H1 (cell line): ENCODE measurements at regions not wholly inside any gene's neighbourhood (a gene's known extent, or its start where the extent isn't known, plus 50 kb on each side); places are given as distances from the start of the nearest gene placed in this dataset.

Source experiments
- CTCF ChIA-PET: fragments of 300-600 bp; sonication (Branson Sonifier 250); formaldehyde crosslinking; loops from one replicate; lab custom pipeline; 2021; ENCODE audit not compliant: partially characterized antibody; lab: Charles Lee
- POLR2A ChIA-PET: fragments of 300-600 bp; sonication (Branson Sonifier 250); formaldehyde crosslinking; loops from one replicate; lab custom pipeline; 2021; ENCODE audit warnings: inconsistent platforms; ENCODE audit not compliant: partially characterized antibody; lab: Charles Lee
- DNase-seq, 2 experiments: peaks; one replicate each; pipeline versions ENCODE4 v3.0.0 to v3.0.0-alpha.2; 2010 to 2022; ENCODE audit warnings: low spot score in 2 of 2, low read depth in 1 of 2, mixed read lengths in 1 of 2
- FAIRE-seq: peaks from 2 replicates; lab custom pipeline; 2011; peaks lifted over from hg19 to GRCh38; lab: Jason Lieb, UNC
- H2AFZ ChIP-seq: 2 replicates; pipeline ENCODE4 v1.8.1; 2012; ENCODE audit warnings: low read length, inconsistent platforms
- H2AK5ac ChIP-seq: 2 replicates; pipeline ENCODE4 v1.6.1; 2013; ENCODE audit warnings: low read depth, low read length
- H2BK120ac ChIP-seq: replicated peaks from 2 replicates; pipeline ENCODE3; 2013; ENCODE audit warnings: low read depth, low read length, inconsistent platforms
- H2BK12ac ChIP-seq: 2 replicates; pipeline ENCODE4 v1.6.1; 2013; ENCODE audit warnings: low read depth, low read length
- H2BK15ac ChIP-seq: 2 replicates; pipeline ENCODE4 v1.6.1; 2013; ENCODE audit warnings: low read length
- H2BK20ac ChIP-seq: 2 replicates; pipeline ENCODE4 v1.6.1; 2013; ENCODE audit warnings: low read length
- H2BK5ac ChIP-seq: 2 replicates; pipeline ENCODE4 v1.6.1; 2013; ENCODE audit warnings: low read depth, low read length
- H3K14ac ChIP-seq: 2 replicates; pipeline ENCODE4 v1.6.1; 2013; ENCODE audit warnings: inconsistent platforms; ENCODE audit not compliant: insufficient read length
- H3K18ac ChIP-seq: 2 replicates; pipeline ENCODE4 v1.6.1; 2013; ENCODE audit warnings: low read length; ENCODE audit errors: extremely low read depth
- H3K23ac ChIP-seq: 2 replicates; pipeline ENCODE4 v1.6.1; 2013; ENCODE audit warnings: inconsistent platforms; ENCODE audit not compliant: insufficient read length
- H3K23me2 ChIP-seq: 2 replicates; pipeline ENCODE4 v1.6.1; 2013; ENCODE audit warnings: low read depth, low read length
- H3K27ac ChIP-seq: 2 replicates; pipeline ENCODE4 v1.6.1; 2011; ENCODE audit warnings: low read depth, low read length, inconsistent platforms
- H3K27me3 ChIP-seq, 4 experiments: replicated peaks in 1 of 4; 1 replicate in 1 of 4; 2 replicates in 3 of 4; pipeline versions ENCODE4 v1.6.1 to v1.8.1; 2011 to 2013; ENCODE audit warnings: low read length in 3 of 4, mild to moderate bottlenecking in 3 of 4, inconsistent platforms in 2 of 4, mixed read lengths in 2 of 4, moderate library complexity in 1 of 4; ENCODE audit not compliant: control insufficient read depth in 3 of 4, insufficient read depth in 3 of 4; ENCODE audit errors: extremely low read depth in 1 of 4
- H3K36me3 ChIP-seq, 4 experiments: 2 replicates each; pipeline versions ENCODE4 v1.6.1 to v1.8.1; 2011 to 2013; ENCODE audit warnings: mild to moderate bottlenecking in 4 of 4, low read length in 3 of 4, moderate library complexity in 2 of 4, control low read depth in 1 of 4, inconsistent platforms in 1 of 4; ENCODE audit not compliant: insufficient read depth in 4 of 4, control insufficient read depth in 2 of 4
- H3K4ac ChIP-seq: replicated peaks from 2 replicates; pipeline ENCODE3; 2013; ENCODE audit warnings: low read length, low read depth, mixed read lengths, inconsistent platforms; ENCODE audit not compliant: insufficient read length
- H3K4me1 ChIP-seq, 4 experiments: replicated peaks in 1 of 4; 1 replicate in 1 of 4; 2 replicates in 3 of 4; pipeline versions ENCODE4 v1.6.1 to v1.8.1; 2011 to 2013; ENCODE audit warnings: low read length in 3 of 4, inconsistent platforms in 2 of 4, mixed read lengths in 1 of 4; ENCODE audit not compliant: insufficient read depth in 4 of 4, control insufficient read depth in 3 of 4
- H3K4me2 ChIP-seq, 2 experiments: 2 replicates each; pipeline versions ENCODE4 v1.6.1 to v1.8.1; 2011 to 2013; ENCODE audit warnings: low read depth in 2 of 2, low read length in 2 of 2, control low read depth in 1 of 2, inconsistent platforms in 1 of 2, mild to moderate bottlenecking in 1 of 2; ENCODE audit not compliant: insufficient read depth in 1 of 2
- H3K4me3 ChIP-seq, 4 experiments: fragments of 200-600, 300-600 bp in 1 of 4; sonication (generic), shearing (Covaris generic), sonication (Bioruptor Twin) in 1 of 4; 2 replicates each; pipeline versions ENCODE4 v1.5.1 to v1.8.1; 2011 to 2016; ENCODE audit warnings: low read length in 4 of 4, low read depth in 3 of 4, control low read depth in 2 of 4, inconsistent platforms in 2 of 4, mild to moderate bottlenecking in 2 of 4, mixed read lengths in 1 of 4, moderate library complexity in 1 of 4; ENCODE audit not compliant: insufficient read depth in 2 of 4; ENCODE audit errors: extremely low read depth in 1 of 4
- H3K56ac ChIP-seq: replicated peaks from 2 replicates; pipeline ENCODE3; 2013; ENCODE audit warnings: low read depth, mild to moderate bottlenecking, mixed read lengths, low read length, inconsistent platforms; ENCODE audit not compliant: insufficient read length
- H3K79me1 ChIP-seq: 2 replicates; pipeline ENCODE4 v1.6.1; 2013; ENCODE audit warnings: low read depth, low read length, control low read depth
- H3K79me2 ChIP-seq, 2 experiments: 2 replicates each; pipeline versions ENCODE4 v1.6.1 to v1.8.1; 2012 to 2013; ENCODE audit warnings: low read length in 2 of 2, mild to moderate bottlenecking in 2 of 2, inconsistent platforms in 1 of 2; ENCODE audit not compliant: insufficient read depth in 2 of 2, control insufficient read depth in 1 of 2
- H3K9ac ChIP-seq, 4 experiments: replicated peaks in 1 of 4; 1 replicate in 1 of 4; 2 replicates in 3 of 4; pipeline versions ENCODE4 v1.6.1 to v1.8.1; 2011 to 2013; ENCODE audit warnings: low read depth in 3 of 4, low read length in 3 of 4, control low read depth in 2 of 4, mild to moderate bottlenecking in 2 of 4, moderate library complexity in 2 of 4, inconsistent platforms in 1 of 4; ENCODE audit errors: extremely low read depth in 1 of 4
- H3K9me3 ChIP-seq, 2 experiments: 2 replicates each; pipeline versions ENCODE4 v1.6.1 to v1.8.1; 2012 to 2013; ENCODE audit warnings: mild to moderate bottlenecking in 2 of 2, moderate library complexity in 2 of 2, control low read depth in 1 of 2, inconsistent platforms in 1 of 2, low read depth in 1 of 2, low read length in 1 of 2, mixed read lengths in 1 of 2; ENCODE audit not compliant: insufficient read depth in 2 of 2
- H4K20me1 ChIP-seq, 2 experiments: replicated peaks in 1 of 2; 2 replicates each; pipeline versions ENCODE3 to v1.8.1; 2011 to 2013; ENCODE audit warnings: inconsistent platforms in 2 of 2, low read length in 2 of 2, mild to moderate bottlenecking in 1 of 2; ENCODE audit not compliant: insufficient read depth in 2 of 2, control insufficient read depth in 1 of 2
- H4K5ac ChIP-seq: 2 replicates; pipeline ENCODE4 v1.6.1; 2013; ENCODE audit warnings: low read length, low read depth, mixed read lengths, inconsistent platforms; ENCODE audit not compliant: insufficient read length
- H4K8ac ChIP-seq: 2 replicates; pipeline ENCODE4 v1.8.0; 2013; ENCODE audit warnings: mild to moderate bottlenecking, moderate library complexity, low read length, inconsistent platforms; ENCODE audit not compliant: insufficient read depth; ENCODE audit errors: extremely low read depth
- H4K91ac ChIP-seq: replicated peaks from 2 replicates; pipeline ENCODE3; 2013; ENCODE audit warnings: low read length, mixed read lengths, inconsistent platforms; ENCODE audit not compliant: insufficient read length
- CBX5 ChIP-seq: fragments of 300-800, 300-1000 bp; sonication (generic); IDR thresholded peaks from 2 replicates; pipeline ENCODE4 v1.7.1; 2016; ENCODE audit warnings: antibody characterized with exemption, low read length, low read depth
- CHD2 ChIP-seq: IDR thresholded peaks from 2 replicates; pipeline ENCODE4 v1.6.1; 2012; ENCODE audit warnings: low read length, improper control_type of control experiment
- CTBP2 ChIP-seq: IDR thresholded peaks from 2 replicates; pipeline ENCODE4 v1.7.0; 2011; ENCODE audit warnings: borderline replicate concordance, mild to moderate bottlenecking, moderate library complexity, mixed read lengths, low read length; ENCODE audit not compliant: insufficient read depth, insufficient read length
- EZH2 ChIP-seq: fragments of 200-600 bp; sonication (generic); IDR thresholded peaks from 2 replicates; pipeline ENCODE4 v1.7.1; 2012; ENCODE audit warnings: low read depth, mild to moderate bottlenecking, moderate library complexity, low read length, inconsistent platforms; ENCODE audit not compliant: severe bottlenecking
- GABPA ChIP-seq: IDR thresholded peaks from 2 replicates; pipeline ENCODE4 v1.6.1; 2011; ENCODE audit warnings: mild to moderate bottlenecking, low read length, moderate library complexity, borderline replicate concordance; ENCODE audit not compliant: insufficient read depth
- HDAC6 ChIP-seq: IDR thresholded peaks from one replicate; pipeline ENCODE4 v1.7.1; 2012; ENCODE audit warnings: low read depth, mild to moderate bottlenecking, inconsistent platforms, low read length, moderate library complexity
- KDM4A ChIP-seq: IDR thresholded peaks from one replicate; pipeline ENCODE4 v1.7.1; 2012; ENCODE audit warnings: low read depth, mild to moderate bottlenecking, moderate library complexity, low read length, inconsistent platforms; ENCODE audit not compliant: severe bottlenecking
- KDM5A ChIP-seq: fragments of 200-600 bp; IDR thresholded peaks from 2 replicates; pipeline ENCODE4 v1.7.1; 2012; ENCODE audit warnings: mild to moderate bottlenecking, low read length, inconsistent platforms, mixed read lengths
- NANOG ChIP-seq: IDR thresholded peaks from 2 replicates; pipeline ENCODE4 v1.6.1; 2011; ENCODE audit warnings: low read length, low read depth, mild to moderate bottlenecking, inconsistent platforms; ENCODE audit not compliant: insufficient read depth, poor library complexity, severe bottlenecking
- NRF1 ChIP-seq: IDR thresholded peaks from 2 replicates; pipeline ENCODE4 v1.6.1; 2011; ENCODE audit warnings: mild to moderate bottlenecking, low read depth, low read length, improper control_type of control experiment
- POLR2A ChIP-seq, 2 experiments: IDR thresholded peaks; 1 replicate in 1 of 2; 2 replicates in 1 of 2; pipeline ENCODE4 v1.6.1; 2011; ENCODE audit warnings: low read depth in 2 of 2, low read length in 2 of 2, mild to moderate bottlenecking in 2 of 2; ENCODE audit errors: control extremely low read depth in 1 of 2
- RFX5 ChIP-seq: IDR thresholded peaks from 2 replicates; pipeline ENCODE4 v1.6.1; 2011; ENCODE audit warnings: low read depth, low read length, improper control_type of control experiment, borderline replicate concordance
- SUZ12 ChIP-seq: fragments of 200-600 bp; sonication (generic); IDR thresholded peaks from 2 replicates; pipeline ENCODE4 v1.6.1; 2012; ENCODE audit warnings: mild to moderate bottlenecking, inconsistent platforms, low read length, moderate library complexity, mixed read lengths
- TCF12 ChIP-seq: IDR thresholded peaks from 2 replicates; pipeline ENCODE4 v1.6.1; 2011; ENCODE audit warnings: low read depth, mild to moderate bottlenecking, low read length
- YY1 ChIP-seq: IDR thresholded peaks from 2 replicates; pipeline ENCODE4 v1.6.1; 2011; ENCODE audit warnings: low read depth, mild to moderate bottlenecking, low read length
- TF ChIP-seq, protein P1 (sequence below): IDR thresholded peaks from 2 replicates; pipeline ENCODE4 v1.6.1; 2011; ENCODE audit warnings: low read depth, mild to moderate bottlenecking, low read length; ENCODE audit not compliant: insufficient read depth

GRCh38 chr17:51455211-51455610 is 194.9 kb downstream of the UTP18 start:
- Histone ChIP-seq H4K20me1 (no peaks in the 10 kb centered on the region), H3K9me3 (no peaks in the 10 kb centered on the region), H2BK12ac (no peak overlapping the region), H2BK5ac (no peak overlapping the region), H3K36me3 (no peaks in the 10 kb centered on the region), H3K4ac (no peak overlapping the region), H4K5ac (no peak overlapping the region), H3K56ac (no peak overlapping the region), H3K4me1 (no peaks in the 10 kb centered on the region), H2BK120ac (no peak overlapping the region), H3K23me2 (no peaks in the 10 kb centered on the region), H3K18ac (no peak overlapping the region), H3K23ac (no peak overlapping the region), H3K14ac (no peak overlapping the region), H2BK15ac (no peak overlapping the region), H3K27me3 (no peaks in the 10 kb centered on the region), H4K91ac (no peak overlapping the region), H2AK5ac (no peak overlapping the region), H3K27ac (no peak overlapping the region), H3K9ac (no peak overlapping the region), H3K4me3 (no peak overlapping the region), H3K4me2 (no peak overlapping the region), H3K79me1 (no peaks in the 10 kb centered on the region), H2AFZ (no peak overlapping the region), H3K79me2 (no peaks in the 10 kb centered on the region), H4K8ac (no peak overlapping the region), H2BK20ac (no peak overlapping the region)
- no peak for DNase-seq
- TF ChIP-seq GABPA: no peak
- TF ChIP-seq CBX5: no peak
- no peak for TF ChIP-seq RFX5
- no peak for TF ChIP-seq SUZ12
- TF ChIP-seq, protein P1, sequence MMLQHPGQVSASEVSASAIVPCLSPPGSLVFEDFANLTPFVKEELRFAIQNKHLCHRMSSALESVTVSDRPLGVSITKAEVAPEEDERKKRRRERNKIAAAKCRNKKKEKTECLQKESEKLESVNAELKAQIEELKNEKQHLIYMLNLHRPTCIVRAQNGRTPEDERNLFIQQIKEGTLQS: no peak
- no peak for TF ChIP-seq EZH2
- TF ChIP-seq YY1: no peak
- TF ChIP-seq CTBP2: no peak
- TF ChIP-seq KDM5A: no peak
- no peak for TF ChIP-seq NRF1
- TF ChIP-seq TCF12: no peak
- TF ChIP-seq POLR2A (IDR thresholded peaks at IDR 0.05; ENCODE audit: control extremely low read depth in 1 of 2, low read depth in 2 of 2, low read length in 2 of 2): no peak
- TF ChIP-seq HDAC6: no peak
- no peak for TF ChIP-seq KDM4A
- TF ChIP-seq NANOG: no peak
- TF ChIP-seq CHD2: no peak
- no peak for FAIRE-seq
- CTCF ChIA-PET: interaction anchor here (0.8 to 2.1 kb wide), 6 partner anchors 11 to 185 kb away, joined by 3 to 9 read pairs (median 6); no protein-coding TSS in a partner anchor
- POLR2A ChIA-PET: no interaction called here
